ENCODE measurements at regions not wholly inside any gene's neighbourhood (a gene's known extent, or its start where the extent isn't known, plus 50 kb on each side); places are given as distances from the start of the nearest gene placed in this dataset.

DNA sequence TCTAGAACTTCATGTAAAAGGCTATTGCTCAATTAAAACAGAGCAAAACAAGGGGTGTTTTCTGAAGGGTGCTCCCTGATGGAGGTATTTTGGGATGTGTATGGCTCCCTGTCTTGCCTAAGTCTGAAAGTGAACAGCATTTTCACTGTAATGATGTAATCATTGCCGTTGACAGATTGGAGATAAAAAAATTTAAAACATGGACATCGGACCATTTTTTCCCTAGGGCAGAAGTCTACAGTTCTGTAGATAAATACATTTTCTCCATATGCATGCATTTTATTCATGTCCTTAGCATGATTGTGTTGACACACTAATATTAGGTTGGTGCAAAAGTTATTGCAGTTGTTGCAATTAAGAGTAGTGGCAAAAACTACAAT, 85.1 kb upstream of the ATXN1 start:
- intact Hi-C loops (cut with micrococcal nuclease; ENCODE audit: unreplicated experiment) = no loop called here
- POLR2A ChIA-PET (ENCODE audit: low non-redundant PET) = no interaction called here
- no TSS peak for BruUV-seq (replicated peaks)

DNA sequence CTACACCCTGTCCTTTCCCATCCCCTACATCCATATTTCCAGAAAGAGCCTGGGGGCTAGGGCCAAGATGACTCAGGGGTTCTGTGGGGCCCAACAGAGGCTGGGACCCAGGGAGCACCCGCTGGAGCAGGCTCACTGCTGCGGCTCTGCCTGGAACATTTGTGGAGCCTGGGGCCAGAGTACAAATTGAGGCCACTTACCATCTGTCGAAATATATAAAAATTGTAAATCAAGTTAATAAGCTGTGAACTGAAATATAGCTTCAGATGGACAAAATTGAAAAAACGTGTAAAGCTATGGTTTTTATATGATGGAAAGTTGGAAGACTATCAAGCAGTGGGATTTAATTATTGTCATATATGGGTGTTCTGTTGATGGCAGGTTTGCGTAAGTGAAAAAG, 82.9 kb upstream of the ATXN1 start:
- Histone ChIP-seq H3K27me3 (replicated peaks; ENCODE audit: insufficient read depth, low read depth, low read length, poor library complexity) (no peaks in the 10 kb centered on the region), H3K4me3 (ENCODE audit: low read depth, low read length, poor library complexity, severe bottlenecking) (no peak overlapping the region), H3K36me3 (ENCODE audit: insufficient read depth, low read length, poor library complexity, severe bottlenecking) (no peaks in the 10 kb centered on the region), H3K27ac (ENCODE audit: low read depth, low read length, poor library complexity, severe bottlenecking) (no peak overlapping the region), H3K4me1 (ENCODE audit: insufficient read depth, low read length, poor library complexity, severe bottlenecking) (peaks cover 26% of the 10 kb centered on the region), H3K9me3 (ENCODE audit: low read depth, low read length, poor library complexity, severe bottlenecking) (no peaks in the 10 kb centered on the region)
- no TSS peak for BruUV-seq (replicated peaks)
- TF ChIP-seq, protein P1, sequence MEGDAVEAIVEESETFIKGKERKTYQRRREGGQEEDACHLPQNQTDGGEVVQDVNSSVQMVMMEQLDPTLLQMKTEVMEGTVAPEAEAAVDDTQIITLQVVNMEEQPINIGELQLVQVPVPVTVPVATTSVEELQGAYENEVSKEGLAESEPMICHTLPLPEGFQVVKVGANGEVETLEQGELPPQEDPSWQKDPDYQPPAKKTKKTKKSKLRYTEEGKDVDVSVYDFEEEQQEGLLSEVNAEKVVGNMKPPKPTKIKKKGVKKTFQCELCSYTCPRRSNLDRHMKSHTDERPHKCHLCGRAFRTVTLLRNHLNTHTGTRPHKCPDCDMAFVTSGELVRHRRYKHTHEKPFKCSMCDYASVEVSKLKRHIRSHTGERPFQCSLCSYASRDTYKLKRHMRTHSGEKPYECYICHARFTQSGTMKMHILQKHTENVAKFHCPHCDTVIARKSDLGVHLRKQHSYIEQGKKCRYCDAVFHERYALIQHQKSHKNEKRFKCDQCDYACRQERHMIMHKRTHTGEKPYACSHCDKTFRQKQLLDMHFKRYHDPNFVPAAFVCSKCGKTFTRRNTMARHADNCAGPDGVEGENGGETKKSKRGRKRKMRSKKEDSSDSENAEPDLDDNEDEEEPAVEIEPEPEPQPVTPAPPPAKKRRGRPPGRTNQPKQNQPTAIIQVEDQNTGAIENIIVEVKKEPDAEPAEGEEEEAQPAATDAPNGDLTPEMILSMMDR (conservative IDR thresholded peaks at IDR 0.05; ENCODE audit: low read depth, low read length) = no peak
- TF ChIP-seq EZH2 (IDR thresholded peaks at IDR 0.05; ENCODE audit: borderline replicate concordance, low read depth, low read length, poor library complexity, severe bottlenecking) = no peak
- DNase-seq (ENCODE audit: low spot score) = no peak
- POLR2A ChIA-PET (ENCODE audit: low non-redundant PET) = no interaction called here
- intact Hi-C loops (cut with micrococcal nuclease; ENCODE audit: unreplicated experiment) = no loop called here
- CTCF ChIA-PET = interaction anchor here (0.6 kb wide), 1 partner anchor 354 kb away, joined by 11 read pairs; no protein-coding TSS in a partner anchor

More for the DNA sequence above, 85.1 kb upstream of the ATXN1 start:
- CTCF ChIA-PET = no interaction called here
- Histone ChIP-seq H3K27me3 (replicated peaks; ENCODE audit: insufficient read depth, low read depth, low read length, poor library complexity) (no peaks in the 10 kb centered on the region), H3K4me1 (ENCODE audit: insufficient read depth, low read length, poor library complexity, severe bottlenecking) (peaks cover 38% of the 10 kb centered on the region), H3K27ac (ENCODE audit: low read depth, low read length, poor library complexity, severe bottlenecking) (no peak overlapping the region), H3K9me3 (ENCODE audit: low read depth, low read length, poor library complexity, severe bottlenecking) (no peaks in the 10 kb centered on the region), H3K4me3 (ENCODE audit: low read depth, low read length, poor library complexity, severe bottlenecking) (no peak overlapping the region), H3K36me3 (ENCODE audit: insufficient read depth, low read length, poor library complexity, severe bottlenecking) (no peaks in the 10 kb centered on the region)
- DNase-seq (ENCODE audit: low spot score) = no peak
- no peak for TF ChIP-seq EZH2 (IDR thresholded peaks at IDR 0.05; ENCODE audit: borderline replicate concordance, low read depth, low read length, poor library complexity, severe bottlenecking)
- TF ChIP-seq, protein P1 (conservative IDR thresholded peaks at IDR 0.05; ENCODE audit: low read depth, low read length) = no peak

DNA sequence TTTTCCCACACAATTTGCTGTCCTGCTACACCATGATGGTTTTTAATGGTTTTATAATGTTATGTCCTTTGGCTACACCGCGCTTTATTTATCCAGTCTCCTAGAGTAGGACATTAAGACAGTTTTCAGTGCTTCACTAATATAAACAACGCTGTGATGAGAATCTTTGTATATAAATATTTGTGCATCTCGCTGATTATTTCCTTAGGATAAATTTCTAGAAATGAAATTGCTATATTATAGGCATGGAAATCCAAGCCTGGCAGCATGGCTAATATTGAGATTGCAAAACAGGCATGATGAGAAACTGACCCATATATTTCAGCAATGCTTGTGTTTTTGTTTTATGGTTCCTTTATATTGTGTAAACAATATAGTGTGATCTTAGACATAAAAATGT, 81.4 kb upstream of the ATXN1 start:
- no peaks in the 10 kb centered on the region for H3K27me3 ChIP-seq (replicated peaks; ENCODE audit: insufficient read depth, low read depth, low read length, poor library complexity)
- CTCF ChIA-PET = no interaction called here
- intact Hi-C loops (cut with micrococcal nuclease; ENCODE audit: unreplicated experiment) = no loop called here
- H3K4me1 ChIP-seq (ENCODE audit: insufficient read depth, low read length, poor library complexity, severe bottlenecking) = peaks cover 19% of the 10 kb centered on the region
- no peak overlapping the region for H3K27ac ChIP-seq (ENCODE audit: low read depth, low read length, poor library complexity, severe bottlenecking)
- BruUV-seq (replicated peaks) = no TSS peak
- DNase-seq (ENCODE audit: low spot score) = no peak
- H3K4me3 ChIP-seq (ENCODE audit: low read depth, low read length, poor library complexity, severe bottlenecking) = no peak overlapping the region
- no peak for TF ChIP-seq EZH2 (IDR thresholded peaks at IDR 0.05; ENCODE audit: borderline replicate concordance, low read depth, low read length, poor library complexity, severe bottlenecking)
- TF ChIP-seq, protein P1 (conservative IDR thresholded peaks at IDR 0.05; ENCODE audit: low read depth, low read length) = no peak
- POLR2A ChIA-PET (ENCODE audit: low non-redundant PET) = no interaction called here
- no peaks in the 10 kb centered on the region for H3K9me3 ChIP-seq (ENCODE audit: low read depth, low read length, poor library complexity, severe bottlenecking)
- no peaks in the 10 kb centered on the region for H3K36me3 ChIP-seq (ENCODE audit: insufficient read depth, low read length, poor library complexity, severe bottlenecking)
